WERI-Rb-1 (cell line): ENCODE measurements at regions not wholly inside any gene's neighbourhood (a gene's known extent, or its start where the extent isn't known, plus 50 kb on each side); places are given as distances from the start of the nearest gene placed in this dataset.
"Not testable (repeated sequence)": the region's sequence is repeated elsewhere in the genome, so short reads cannot be mapped to it uniquely, and the experiment has no call there.

ENCODE experiments used
- DNase-seq: peaks from one replicate; pipeline ENCODE4 v3.0.0-alpha.2; 2020
- H3K27ac ChIP-seq: fragments of 250-450 bp; sonication (Bioruptor Pico); 2 replicates; pipeline ENCODE4 v1.5.1; 2020; ENCODE audit warnings: mild to moderate bottlenecking, moderate library complexity
- H3K27me3 ChIP-seq: fragments of 250-450 bp; sonication (Bioruptor Pico); 2 replicates; pipeline ENCODE4 v1.5.1; 2021; ENCODE audit warnings: mild to moderate bottlenecking, low read depth, moderate library complexity; ENCODE audit not compliant: insufficient read depth, severe bottlenecking
- H3K36me3 ChIP-seq: fragments of 250-450 bp; sonication (Bioruptor Pico); 2 replicates; pipeline ENCODE4 v1.5.1; 2020; ENCODE audit warnings: mild to moderate bottlenecking, moderate library complexity
- H3K4me3 ChIP-seq: 2 replicates; pipeline ENCODE4 v1.5.1; 2011; ENCODE audit warnings: low read depth, mild to moderate bottlenecking, control low read depth, low read length
- H3K9me3 ChIP-seq: fragments of 250-450 bp; sonication (Bioruptor Pico); 2 replicates; pipeline ENCODE4 v1.5.1; 2021; ENCODE audit warnings: mild to moderate bottlenecking, moderate library complexity; ENCODE audit not compliant: severe bottlenecking
- TF ChIP-seq, protein P1 (sequence below): IDR thresholded peaks from 2 replicates; pipeline ENCODE4 v1.5.1; 2011; ENCODE audit warnings: low read depth, mild to moderate bottlenecking, control low read depth, inconsistent platforms, low read length

GRCh38 chr3:20724241-20724640 lies 538.2 kb upstream of the SGO1 start:
- H3K4me3 ChIP-seq, result no peak overlapping the region
- DNase-seq, result no peak
- H3K9me3 ChIP-seq, result no peaks in the 10 kb centered on the region
- TF ChIP-seq, protein P1, sequence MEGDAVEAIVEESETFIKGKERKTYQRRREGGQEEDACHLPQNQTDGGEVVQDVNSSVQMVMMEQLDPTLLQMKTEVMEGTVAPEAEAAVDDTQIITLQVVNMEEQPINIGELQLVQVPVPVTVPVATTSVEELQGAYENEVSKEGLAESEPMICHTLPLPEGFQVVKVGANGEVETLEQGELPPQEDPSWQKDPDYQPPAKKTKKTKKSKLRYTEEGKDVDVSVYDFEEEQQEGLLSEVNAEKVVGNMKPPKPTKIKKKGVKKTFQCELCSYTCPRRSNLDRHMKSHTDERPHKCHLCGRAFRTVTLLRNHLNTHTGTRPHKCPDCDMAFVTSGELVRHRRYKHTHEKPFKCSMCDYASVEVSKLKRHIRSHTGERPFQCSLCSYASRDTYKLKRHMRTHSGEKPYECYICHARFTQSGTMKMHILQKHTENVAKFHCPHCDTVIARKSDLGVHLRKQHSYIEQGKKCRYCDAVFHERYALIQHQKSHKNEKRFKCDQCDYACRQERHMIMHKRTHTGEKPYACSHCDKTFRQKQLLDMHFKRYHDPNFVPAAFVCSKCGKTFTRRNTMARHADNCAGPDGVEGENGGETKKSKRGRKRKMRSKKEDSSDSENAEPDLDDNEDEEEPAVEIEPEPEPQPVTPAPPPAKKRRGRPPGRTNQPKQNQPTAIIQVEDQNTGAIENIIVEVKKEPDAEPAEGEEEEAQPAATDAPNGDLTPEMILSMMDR, result no peak
- H3K27ac ChIP-seq, result no peak overlapping the region
- H3K36me3 ChIP-seq, result no peaks in the 10 kb centered on the region
- H3K27me3 ChIP-seq, result no peaks in the 10 kb centered on the region

- H3K27ac ChIP-seq, H3K36me3 ChIP-seq, DNase-seq, H3K9me3 ChIP-seq, H3K27me3 ChIP-seq, H3K4me3 ChIP-seq: not testable (repeated sequence)
Measured at GRCh38 chr3:20716425-20716824, 530.4 kb upstream of the SGO1 start.

DNA sequence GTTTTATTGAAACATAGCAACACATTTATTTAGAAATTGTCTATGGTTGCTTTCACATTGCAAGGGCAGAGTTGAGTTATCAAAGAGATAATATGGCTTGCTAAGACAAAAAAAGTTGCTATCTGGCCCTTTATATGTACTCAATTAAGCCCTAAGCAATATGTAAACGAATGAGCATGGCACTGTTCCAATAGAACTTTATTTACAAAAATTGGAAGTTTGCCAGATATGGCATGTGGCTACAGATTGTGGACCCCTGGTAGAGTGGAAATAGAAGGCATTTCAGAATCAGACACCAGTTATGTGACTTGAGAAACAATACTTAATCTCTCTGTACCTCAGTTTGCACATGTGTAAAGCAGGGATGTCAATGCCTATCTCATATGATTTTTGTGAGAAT lies 515.6 kb upstream of the SGO1 start:
- Histone ChIP-seq H3K27me3 (no peaks in the 10 kb centered on the region), H3K4me3 (no peak overlapping the region), H3K9me3 (no peaks in the 10 kb centered on the region), H3K27ac (no peak overlapping the region), H3K36me3 (no peaks in the 10 kb centered on the region)
- TF ChIP-seq, protein P1, result no peak
- no peak for DNase-seq

GRCh38 chr3:20700714-20701113 lies 514.7 kb upstream of the SGO1 start:
- DNase-seq, result no peak
- TF ChIP-seq, protein P1, result no peak
- no peaks in the 10 kb centered on the region for H3K36me3 ChIP-seq

GRCh38 chr3:20698896-20699295 lies 512.9 kb upstream of the SGO1 start:
- TF ChIP-seq, protein P1, result no peak
- no peaks in the 10 kb centered on the region for H3K27me3 ChIP-seq
- no peak for DNase-seq
- no peaks in the 10 kb centered on the region for H3K36me3 ChIP-seq
- H3K9me3 ChIP-seq, result no peaks in the 10 kb centered on the region
- no peak overlapping the region for H3K27ac ChIP-seq
- H3K4me3 ChIP-seq, result no peak overlapping the region

More at GRCh38 chr3:20700714-20701113, 514.7 kb upstream of the SGO1 start:
- H3K27ac ChIP-seq, result no peak overlapping the region
- H3K9me3 ChIP-seq, result no peaks in the 10 kb centered on the region
- no peaks in the 10 kb centered on the region for H3K27me3 ChIP-seq
- no peak overlapping the region for H3K4me3 ChIP-seq

- Histone ChIP-seq H3K9me3 (no peaks in the 10 kb centered on the region), H3K27ac (no peak overlapping the region), H3K27me3 (no peaks in the 10 kb centered on the region), H3K4me3 (no peak overlapping the region), H3K36me3 (no peaks in the 10 kb centered on the region)
- no peak for DNase-seq
- TF ChIP-seq, protein P1, result no peak
Measured at GRCh38 chr3:20696388-20697150, 510.6 kb upstream of the SGO1 start.
